Gastroesophageal sphincter (tissue), 4 donors: ENCODE measurements at regions not wholly inside any gene's neighbourhood (a gene's known extent, or its start where the extent isn't known, plus 50 kb on each side); places are given as distances from the start of the nearest gene placed in this dataset.

Experiments
- ATAC-seq: fragments of 150-250 bp; one replicate; pipeline ENCODE4 v1.9.1; 2016; ENCODE audit warnings: mild to moderate bottlenecking, moderate library complexity
- H3K27ac ChIP-seq, 4 donors: fragments of 200-600 bp; sonication (generic) in 3 of 4; 1 replicate in 3 of 4; 2 replicates in 1 of 4; pipeline ENCODE4 v1.5.1; 2016 to 2019
- H3K27me3 ChIP-seq: fragments of 200-600 bp; sonication (generic); one replicate; pipeline ENCODE4 v1.5.1; 2019
- H3K36me3 ChIP-seq, 2 donors: fragments of 200-600 bp; sonication (generic); one replicate each; pipeline ENCODE4 v1.5.1; 2019; ENCODE audit warnings: control low read depth in 1 of 2
- H3K4me1 ChIP-seq, 3 donors: fragments of 200-600 bp; sonication (generic); 1 replicate in 2 of 3; 2 replicates in 1 of 3; pipeline ENCODE4 v1.5.1; 2016 to 2019; ENCODE audit warnings: control low read depth in 2 of 3
- H3K4me3 ChIP-seq, 2 donors: fragments of 200-600 bp; sonication (generic); one replicate each; pipeline ENCODE4 v1.5.1; 2019; ENCODE audit warnings: mild to moderate bottlenecking in 1 of 2, moderate library complexity in 1 of 2
- H3K9me3 ChIP-seq, 3 donors: fragments of 200-600 bp; sonication (generic); one replicate each; pipeline ENCODE4 v1.5.1; 2017 to 2019; ENCODE audit warnings: control low read depth in 2 of 3
- CTCF ChIP-seq, 4 experiments: fragments of 200-600 bp in 2 of 4; fragments of 450-650 bp in 2 of 4; sonication (generic) in 1 of 4; IDR thresholded peaks; one replicate each; pipeline ENCODE4 v1.5.1; 2017 to 2019; ENCODE audit warnings: antibody characterized with exemption in 4 of 4, mild to moderate bottlenecking in 2 of 4, moderate library complexity in 2 of 4
- EP300 ChIP-seq: sonication (generic); formaldehyde crosslinking; IDR thresholded peaks from one replicate; pipeline ENCODE4 v1.6.1; 2017; ENCODE audit warnings: antibody characterized with exemption, mild to moderate bottlenecking
- POLR2A ChIP-seq, 2 donors: fragments of 450-650 bp; IDR thresholded peaks; one replicate each; pipeline ENCODE4 v1.6.1; 2017; ENCODE audit warnings: antibody characterized with exemption in 2 of 2, mild to moderate bottlenecking in 2 of 2, moderate library complexity in 1 of 2
- POLR2AphosphoS5 ChIP-seq: sonication (generic); formaldehyde crosslinking; IDR thresholded peaks from one replicate; pipeline ENCODE4 v1.6.1; 2017; ENCODE audit warnings: antibody characterized with exemption
- WGBS, 2 donors: methylation state at CpG; one replicate each; pipeline ENCODE4 v1.1.5; 2018; ENCODE audit warnings: low coverage in 1 of 2; 5-methylcytosine and 5-hydroxymethylcytosine counted together

DNA sequence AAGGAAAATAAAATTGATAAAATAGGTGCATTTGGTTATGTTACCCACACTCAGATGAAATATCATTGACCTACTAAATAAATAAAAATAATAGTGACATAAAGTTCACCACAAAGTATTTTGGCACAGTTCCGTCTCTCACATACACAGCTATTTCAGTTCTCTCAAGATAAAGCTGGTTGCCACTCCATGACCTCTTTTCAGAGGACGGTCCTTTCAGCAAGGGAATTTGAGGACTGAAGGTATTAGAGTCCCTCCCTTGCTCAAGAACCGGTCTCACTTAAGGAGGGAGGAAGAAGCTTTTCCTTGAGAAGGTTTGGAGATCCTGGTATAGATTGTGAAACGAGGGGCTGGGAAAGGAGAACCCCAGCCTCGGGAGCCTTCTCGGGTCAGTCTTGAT lies 285.5 kb upstream of the CFAP20DC start:
- Histone ChIP-seq H3K4me3 (no peak overlapping the region), H3K27me3 (no peaks in the 10 kb centered on the region), H3K36me3 (no peaks in the 10 kb centered on the region), H3K9me3 (no peaks in the 10 kb centered on the region), H3K27ac (no peak overlapping the region), H3K4me1 (no peaks in the 10 kb centered on the region)
- ATAC-seq: no peak
- no peak for TF ChIP-seq POLR2AphosphoS5
- TF ChIP-seq CTCF (IDR thresholded peaks at IDR 0.05): no peak
- TF ChIP-seq POLR2A (IDR thresholded peaks at IDR 0.05): no peak
- no peak for TF ChIP-seq EP300
- 88 to 90% methylated on average over 3 to 6 of the region's 6 CpGs for WGBS, 2 donors

DNA sequence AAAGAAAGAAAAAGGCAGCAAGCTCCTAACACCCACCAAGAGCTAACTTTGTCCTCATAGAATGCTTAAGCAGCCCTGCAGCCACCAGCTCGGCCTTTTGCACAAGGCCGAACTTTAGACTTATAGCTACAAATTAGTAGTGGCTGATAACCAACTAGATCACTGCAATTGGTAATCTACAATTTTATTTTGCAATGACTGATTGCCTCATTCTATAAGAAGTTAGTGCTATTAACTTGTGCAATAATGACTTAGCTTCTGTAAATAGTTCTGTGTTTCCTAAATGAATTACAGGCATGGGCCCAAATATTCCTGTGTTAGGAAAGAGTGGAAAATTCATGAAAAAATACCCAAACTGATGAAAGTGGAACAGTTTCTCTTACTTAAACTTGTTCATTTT lies 284.8 kb upstream of the CFAP20DC start:
- no peaks in the 10 kb centered on the region for H3K27me3 ChIP-seq
- no peak overlapping the region for H3K27ac ChIP-seq

DNA sequence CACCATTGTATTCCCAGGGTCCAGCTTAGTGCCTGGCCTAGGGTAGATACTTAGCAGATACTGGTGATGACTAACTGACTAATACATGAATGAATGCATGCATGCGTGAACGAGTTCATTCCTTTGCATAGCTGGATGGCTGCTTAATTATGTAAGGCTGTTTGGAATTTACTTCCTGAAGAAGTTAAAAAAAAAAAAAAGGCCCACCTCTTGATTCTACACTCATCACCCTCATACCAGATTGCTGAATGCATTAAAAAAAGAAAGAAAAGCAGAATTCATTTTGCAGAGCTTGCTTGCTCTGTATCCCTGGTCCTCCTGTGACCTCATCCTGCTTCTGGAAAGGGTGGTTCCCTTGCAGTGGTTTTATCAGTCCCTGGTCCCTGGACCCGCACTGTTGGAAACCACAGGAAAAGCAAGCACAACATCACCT lies 277.6 kb upstream of the CFAP20DC start:
- Histone ChIP-seq H3K27ac (no peak overlapping the region), H3K36me3 (no peaks in the 10 kb centered on the region), H3K9me3 (no peaks in the 10 kb centered on the region), H3K4me1 (no peaks in the 10 kb centered on the region), H3K4me3 (no peak overlapping the region), H3K27me3 (no peaks in the 10 kb centered on the region)
- 65 to 71% methylated on average over 1 to 3 of the region's 3 CpGs for WGBS, 2 donors
- no peak for TF ChIP-seq EP300
- no peak for TF ChIP-seq POLR2A (IDR thresholded peaks at IDR 0.05)
- no peak for TF ChIP-seq POLR2AphosphoS5
- TF ChIP-seq CTCF (IDR thresholded peaks at IDR 0.05): no peak
- no peak for ATAC-seq

More for the DNA sequence above, 284.8 kb upstream of the CFAP20DC start:
- TF ChIP-seq POLR2A (IDR thresholded peaks at IDR 0.05) (no peak), CTCF (IDR thresholded peaks at IDR 0.05) (no peak), EP300 (no peak), POLR2AphosphoS5 (no peak)
- WGBS, 2 donors: 50 to 95% methylated on average over 2 of the region's 2 CpGs
- H3K4me3 ChIP-seq: no peak overlapping the region
- H3K9me3 ChIP-seq: no peaks in the 10 kb centered on the region
- ATAC-seq: no peak
- no peaks in the 10 kb centered on the region for H3K36me3 ChIP-seq
- no peaks in the 10 kb centered on the region for H3K4me1 ChIP-seq

DNA sequence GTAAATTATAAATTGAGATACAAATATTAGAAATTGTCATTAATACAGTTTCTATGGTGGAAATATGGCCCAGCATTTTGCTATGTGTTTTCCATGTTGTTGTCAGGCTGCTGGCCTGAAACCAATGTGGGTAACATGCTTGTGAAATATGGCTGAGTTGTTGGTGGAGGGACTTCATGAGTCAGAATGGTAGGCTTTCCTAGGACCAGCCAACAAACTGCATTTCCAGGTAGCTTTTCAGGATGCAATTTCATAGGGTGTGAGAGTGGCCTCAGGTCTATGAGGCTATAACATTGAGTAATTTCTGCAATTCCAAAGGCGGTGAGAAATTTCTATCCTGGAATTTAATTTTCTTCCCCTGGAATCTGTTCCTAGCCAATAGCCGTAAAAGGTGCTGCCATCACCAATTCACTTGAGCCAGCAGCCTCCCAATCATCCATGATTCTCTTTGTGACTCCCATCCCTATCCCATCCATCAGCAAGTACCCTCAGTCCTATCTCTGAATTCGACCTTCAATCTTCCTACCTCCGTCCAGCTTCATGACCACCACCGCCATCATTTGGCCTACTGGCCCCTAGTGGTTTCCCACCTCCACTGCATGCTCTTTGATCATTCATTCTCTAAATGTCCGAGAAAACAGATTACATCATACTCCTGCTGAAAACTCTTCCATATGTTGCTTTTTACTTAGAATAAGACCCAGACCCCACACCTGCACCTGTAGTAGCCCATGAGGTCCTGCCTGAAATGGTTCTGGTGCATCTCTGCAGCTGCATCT lies 276.6 kb upstream of the CFAP20DC start:
- 84 to 92% methylated on average over 6 of the region's 6 CpGs for WGBS, 2 donors
- Histone ChIP-seq H3K4me3 (no peak overlapping the region), H3K9me3 (no peaks in the 10 kb centered on the region), H3K4me1 (no peaks in the 10 kb centered on the region), H3K27me3 (no peaks in the 10 kb centered on the region), H3K27ac (no peak overlapping the region), H3K36me3 (no peaks in the 10 kb centered on the region)
- no peak for ATAC-seq
- TF ChIP-seq POLR2AphosphoS5 (no peak), EP300 (no peak), CTCF (IDR thresholded peaks at IDR 0.05) (no peak), POLR2A (IDR thresholded peaks at IDR 0.05) (no peak)

DNA sequence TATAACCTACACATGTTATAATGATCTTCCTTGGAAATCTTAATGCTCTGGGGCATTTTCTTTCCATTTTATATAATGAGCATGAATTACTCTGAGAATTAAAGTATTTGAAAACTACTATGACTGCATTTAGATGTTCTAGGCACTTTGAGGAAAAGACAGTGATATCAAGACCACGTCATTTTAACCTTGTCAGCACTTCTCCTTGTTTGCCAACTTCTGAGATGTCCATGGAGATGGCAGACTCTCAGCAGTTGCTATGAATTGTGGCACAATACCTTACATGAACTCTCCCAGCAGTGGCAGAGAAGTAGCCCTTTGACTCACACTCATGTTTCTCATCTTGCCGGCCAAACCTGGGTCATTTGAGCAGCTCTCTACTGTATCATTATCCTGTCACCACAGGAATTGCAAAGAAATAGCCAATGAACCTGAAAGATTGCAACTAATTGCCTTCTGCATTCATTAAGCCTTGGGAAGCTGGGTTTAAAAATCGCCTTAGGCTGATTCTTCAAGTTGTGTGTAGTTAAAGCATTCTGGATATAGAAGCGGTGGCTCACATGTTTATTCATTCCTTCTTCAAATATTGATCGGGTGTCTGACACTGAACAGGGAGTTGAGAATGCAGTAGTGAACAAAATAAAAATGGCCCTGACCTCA lies 272.2 kb upstream of the CFAP20DC start:
- Histone ChIP-seq H3K4me1 (no peaks in the 10 kb centered on the region), H3K27me3 (no peaks in the 10 kb centered on the region), H3K4me3 (no peak overlapping the region), H3K27ac (no peak overlapping the region), H3K36me3 (no peaks in the 10 kb centered on the region), H3K9me3 (no peaks in the 10 kb centered on the region)
- TF ChIP-seq POLR2AphosphoS5: no peak
- TF ChIP-seq EP300: no peak
- no peak for TF ChIP-seq POLR2A (IDR thresholded peaks at IDR 0.05)
- TF ChIP-seq CTCF (IDR thresholded peaks at IDR 0.05): no peak
- ATAC-seq: no peak
- WGBS, 2 donors: 66 to 71% methylated on average over 4 to 5 of the region's 5 CpGs
